ENCODE measurements at regions not wholly inside any gene's neighbourhood (a gene's known extent, or its start where the extent isn't known, plus 50 kb on each side); places are given as distances from the start of the nearest gene placed in this dataset.

GRCh38 chr9:87290241-87291052 lies 207.2 kb upstream of the DAPK1 start:
- no peak for DNase-seq

GRCh38 chr9:87292449-87293191 lies 205.0 kb upstream of the DAPK1 start:
- no peak for DNase-seq

- no peak for DNase-seq
These were observed 203.5 kb upstream of the DAPK1 start for GRCh38 chr9:87294126-87294525.

GRCh38 chr9:87300915-87301314 lies 196.8 kb upstream of the DAPK1 start:
- no peak for DNase-seq

GRCh38 chr9:87301371-87301770 lies 196.3 kb upstream of the DAPK1 start:
- DNase-seq = no peak

- DNase-seq = no peak
These were observed 192.5 kb upstream of the DAPK1 start for GRCh38 chr9:87305151-87305550.

GRCh38 chr9:87306006-87306405 lies 191.7 kb upstream of the DAPK1 start:
- DNase-seq = no peak

GRCh38 chr9:87307848-87308247 lies 189.8 kb upstream of the DAPK1 start:
- no peak for DNase-seq

- no peak for DNase-seq
These were observed 188.4 kb upstream of the DAPK1 start for GRCh38 chr9:87309236-87309635.

- DNase-seq = no peak
These were observed 186.7 kb upstream of the DAPK1 start for GRCh38 chr9:87310827-87311523.

GRCh38 chr9:87319656-87320055 lies 178.0 kb upstream of the DAPK1 start:
- DNase-seq = no peak

- DNase-seq = no peak
These were observed 177.4 kb upstream of the DAPK1 start for GRCh38 chr9:87320146-87320884.

- DNase-seq = no peak
These were observed 174.6 kb upstream of the DAPK1 start for GRCh38 chr9:87322840-87323635.

GRCh38 chr9:87323928-87324327 lies 173.7 kb upstream of the DAPK1 start:
- no peak for DNase-seq

- no peak for DNase-seq
These were observed 173.0 kb upstream of the DAPK1 start for GRCh38 chr9:87324613-87325194.

- no peak for DNase-seq
These were observed 170.0 kb upstream of the DAPK1 start for GRCh38 chr9:87327575-87328125.

- no peak for DNase-seq
These were observed 163.9 kb upstream of the DAPK1 start for GRCh38 chr9:87333802-87334201.

GRCh38 chr9:87334366-87334765 lies 163.3 kb upstream of the DAPK1 start:
- no peak for DNase-seq

- no peak for DNase-seq
These were observed 161.3 kb upstream of the DAPK1 start for GRCh38 chr9:87336407-87336806.

- DNase-seq = no peak
These were observed 160.7 kb upstream of the DAPK1 start for GRCh38 chr9:87336914-87337333.

GRCh38 chr9:87337335-87338087 lies 160.2 kb upstream of the DAPK1 start:
- DNase-seq = no peak

Data from activated CD8-positive, alpha-beta memory T cell treated with anti-CD3 and anti-CD28 coated beads for 24 hours (primary cell).